ENCODE measurements at regions not wholly inside any gene's neighbourhood (a gene's known extent, or its start where the extent isn't known, plus 50 kb on each side); places are given as distances from the start of the nearest gene placed in this dataset.

DNA sequence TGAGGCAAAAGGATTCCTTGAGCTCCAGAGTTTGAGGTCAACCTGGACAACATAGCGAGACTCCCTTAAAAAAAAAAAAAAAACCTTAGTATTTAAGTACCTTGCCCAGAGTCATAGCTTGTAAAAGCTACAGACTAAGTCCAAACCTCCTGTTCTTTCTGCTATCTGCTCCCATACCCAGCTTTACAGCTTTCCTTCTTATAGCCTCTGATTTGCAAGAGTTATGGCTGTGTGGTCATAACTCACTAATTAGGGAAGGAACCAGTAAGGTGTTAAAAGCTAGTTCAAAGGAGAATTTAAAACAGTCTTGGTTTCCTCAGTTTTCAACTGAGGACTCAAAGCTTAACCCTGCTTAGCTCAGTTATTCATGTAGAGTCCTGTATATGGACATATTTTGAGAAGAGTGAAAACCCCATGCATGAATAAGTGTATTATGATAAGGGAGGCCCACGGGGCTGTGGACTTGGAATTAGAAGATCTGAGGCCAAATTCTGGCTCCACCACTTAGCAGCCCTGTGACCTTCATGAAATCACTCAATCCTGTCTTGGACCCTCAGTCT, 135.5 kb upstream of the SMAD3 start:
- TF ChIP-seq, protein P1, sequence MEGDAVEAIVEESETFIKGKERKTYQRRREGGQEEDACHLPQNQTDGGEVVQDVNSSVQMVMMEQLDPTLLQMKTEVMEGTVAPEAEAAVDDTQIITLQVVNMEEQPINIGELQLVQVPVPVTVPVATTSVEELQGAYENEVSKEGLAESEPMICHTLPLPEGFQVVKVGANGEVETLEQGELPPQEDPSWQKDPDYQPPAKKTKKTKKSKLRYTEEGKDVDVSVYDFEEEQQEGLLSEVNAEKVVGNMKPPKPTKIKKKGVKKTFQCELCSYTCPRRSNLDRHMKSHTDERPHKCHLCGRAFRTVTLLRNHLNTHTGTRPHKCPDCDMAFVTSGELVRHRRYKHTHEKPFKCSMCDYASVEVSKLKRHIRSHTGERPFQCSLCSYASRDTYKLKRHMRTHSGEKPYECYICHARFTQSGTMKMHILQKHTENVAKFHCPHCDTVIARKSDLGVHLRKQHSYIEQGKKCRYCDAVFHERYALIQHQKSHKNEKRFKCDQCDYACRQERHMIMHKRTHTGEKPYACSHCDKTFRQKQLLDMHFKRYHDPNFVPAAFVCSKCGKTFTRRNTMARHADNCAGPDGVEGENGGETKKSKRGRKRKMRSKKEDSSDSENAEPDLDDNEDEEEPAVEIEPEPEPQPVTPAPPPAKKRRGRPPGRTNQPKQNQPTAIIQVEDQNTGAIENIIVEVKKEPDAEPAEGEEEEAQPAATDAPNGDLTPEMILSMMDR (conservative IDR thresholded peaks at IDR 0.05 in 1 of 2, IDR thresholded peaks at IDR 0.05 in 1 of 2; ENCODE audit: extremely low read depth in 1 of 2, insufficient read depth in 1 of 2, low read depth in 1 of 2, low read length in 2 of 2): no peak
- no peak for TF ChIP-seq EZH2 (IDR thresholded peaks at IDR 0.05; ENCODE audit: borderline replicate concordance, low read length)

Measured in mammary epithelial cell (primary cell).